ENCODE measurements at regions not wholly inside any gene's neighbourhood (a gene's known extent, or its start where the extent isn't known, plus 50 kb on each side); places are given as distances from the start of the nearest gene placed in this dataset.

DNA sequence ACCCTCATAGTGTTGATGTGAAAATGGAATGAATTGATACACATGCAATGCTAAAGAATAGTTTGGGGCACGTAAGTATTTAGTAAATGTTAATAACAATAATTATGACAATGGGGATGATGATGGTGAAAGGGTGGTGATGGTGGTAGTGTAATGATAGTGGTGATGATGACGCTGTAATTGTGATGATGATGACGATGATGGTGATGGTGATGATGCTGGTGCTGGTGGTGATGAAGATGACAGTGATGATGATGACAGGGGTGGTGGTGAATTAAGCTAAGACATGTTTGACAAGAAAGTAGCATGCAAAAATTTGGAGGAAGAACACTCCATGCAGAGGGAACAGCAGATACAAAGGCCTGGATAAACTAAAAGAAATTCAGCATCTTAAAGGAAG lies 364.4 kb upstream of the API5 start:
- TF ChIP-seq, protein P1, sequence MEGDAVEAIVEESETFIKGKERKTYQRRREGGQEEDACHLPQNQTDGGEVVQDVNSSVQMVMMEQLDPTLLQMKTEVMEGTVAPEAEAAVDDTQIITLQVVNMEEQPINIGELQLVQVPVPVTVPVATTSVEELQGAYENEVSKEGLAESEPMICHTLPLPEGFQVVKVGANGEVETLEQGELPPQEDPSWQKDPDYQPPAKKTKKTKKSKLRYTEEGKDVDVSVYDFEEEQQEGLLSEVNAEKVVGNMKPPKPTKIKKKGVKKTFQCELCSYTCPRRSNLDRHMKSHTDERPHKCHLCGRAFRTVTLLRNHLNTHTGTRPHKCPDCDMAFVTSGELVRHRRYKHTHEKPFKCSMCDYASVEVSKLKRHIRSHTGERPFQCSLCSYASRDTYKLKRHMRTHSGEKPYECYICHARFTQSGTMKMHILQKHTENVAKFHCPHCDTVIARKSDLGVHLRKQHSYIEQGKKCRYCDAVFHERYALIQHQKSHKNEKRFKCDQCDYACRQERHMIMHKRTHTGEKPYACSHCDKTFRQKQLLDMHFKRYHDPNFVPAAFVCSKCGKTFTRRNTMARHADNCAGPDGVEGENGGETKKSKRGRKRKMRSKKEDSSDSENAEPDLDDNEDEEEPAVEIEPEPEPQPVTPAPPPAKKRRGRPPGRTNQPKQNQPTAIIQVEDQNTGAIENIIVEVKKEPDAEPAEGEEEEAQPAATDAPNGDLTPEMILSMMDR (IDR thresholded peaks at IDR 0.05): no peak
- TF ChIP-seq POLR2AphosphoS5 (IDR thresholded peaks at IDR 0.05) (no peak), POLR2A (IDR thresholded peaks at IDR 0.05) (no peak)
